ENCODE measurements at regions not wholly inside any gene's neighbourhood (a gene's known extent, or its start where the extent isn't known, plus 50 kb on each side); places are given as distances from the start of the nearest gene placed in this dataset.

DNA sequence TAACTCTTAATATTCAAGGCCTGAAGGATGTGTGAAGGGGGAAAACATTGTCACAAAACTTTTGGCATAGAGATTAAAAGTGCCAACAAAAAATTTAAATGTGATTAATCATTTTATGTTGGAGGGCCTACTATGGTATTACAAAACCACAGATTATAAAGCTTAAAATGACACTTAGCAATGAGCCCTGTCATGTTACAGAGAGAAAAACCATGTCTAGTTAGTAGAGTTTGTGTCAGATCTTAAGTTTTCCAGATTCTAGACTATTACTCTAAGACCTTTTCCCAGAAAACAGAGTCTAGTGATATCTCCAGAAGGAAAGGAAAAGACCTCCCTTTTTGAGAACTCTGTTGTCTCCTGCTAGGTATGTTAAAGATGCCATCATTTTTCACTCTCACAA lies 239.1 kb upstream of the DKK2 start:
- no peak overlapping the region for H3K4me3 Mint-ChIP-seq
- H3K27ac ChIP-seq (ENCODE audit: low read length in 2 of 2): no peak overlapping the region
- no peaks in the 10 kb centered on the region for H3K36me3 ChIP-seq (replicated peaks in 1 of 2; ENCODE audit: control extremely low read depth in 1 of 2, control insufficient read depth in 1 of 2, extremely low read depth in 1 of 2, insufficient read depth in 2 of 2, low read length in 1 of 2)
- no peak overlapping the region for H3K4me3 ChIP-seq (ENCODE audit: control extremely low read depth in 1 of 5, extremely low read depth in 1 of 5, insufficient read depth in 1 of 5, low read depth in 2 of 5, low read length in 4 of 5)
- H3K9ac ChIP-seq (ENCODE audit: low read length): no peak overlapping the region
- TF ChIP-seq EZH2 (IDR thresholded peaks at IDR 0.05; ENCODE audit: borderline replicate concordance, insufficient read depth, low read depth, low read length, poor library complexity, severe bottlenecking): no peak
- TF ChIP-seq, protein P1, sequence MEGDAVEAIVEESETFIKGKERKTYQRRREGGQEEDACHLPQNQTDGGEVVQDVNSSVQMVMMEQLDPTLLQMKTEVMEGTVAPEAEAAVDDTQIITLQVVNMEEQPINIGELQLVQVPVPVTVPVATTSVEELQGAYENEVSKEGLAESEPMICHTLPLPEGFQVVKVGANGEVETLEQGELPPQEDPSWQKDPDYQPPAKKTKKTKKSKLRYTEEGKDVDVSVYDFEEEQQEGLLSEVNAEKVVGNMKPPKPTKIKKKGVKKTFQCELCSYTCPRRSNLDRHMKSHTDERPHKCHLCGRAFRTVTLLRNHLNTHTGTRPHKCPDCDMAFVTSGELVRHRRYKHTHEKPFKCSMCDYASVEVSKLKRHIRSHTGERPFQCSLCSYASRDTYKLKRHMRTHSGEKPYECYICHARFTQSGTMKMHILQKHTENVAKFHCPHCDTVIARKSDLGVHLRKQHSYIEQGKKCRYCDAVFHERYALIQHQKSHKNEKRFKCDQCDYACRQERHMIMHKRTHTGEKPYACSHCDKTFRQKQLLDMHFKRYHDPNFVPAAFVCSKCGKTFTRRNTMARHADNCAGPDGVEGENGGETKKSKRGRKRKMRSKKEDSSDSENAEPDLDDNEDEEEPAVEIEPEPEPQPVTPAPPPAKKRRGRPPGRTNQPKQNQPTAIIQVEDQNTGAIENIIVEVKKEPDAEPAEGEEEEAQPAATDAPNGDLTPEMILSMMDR (IDR thresholded peaks at IDR 0.05): no peak
- H3K27ac Mint-ChIP-seq: no peak overlapping the region
- DNase-seq (no peak), ATAC-seq (ENCODE audit: low read depth) (no peak)
- H3K4me1 ChIP-seq (ENCODE audit: control insufficient read depth in 2 of 2, insufficient read depth in 2 of 2, low read length in 2 of 2): no peaks in the 10 kb centered on the region
- intact Hi-C loops (cut with micrococcal nuclease): no loop called here
- no peaks in the 10 kb centered on the region for H3K9me3 Mint-ChIP-seq (ENCODE audit: insufficient read depth)
- no peak overlapping the region for H3K4me2 ChIP-seq (replicated peaks; ENCODE audit: low read depth, low read length, poor library complexity, severe bottlenecking)
- H3K4me1 Mint-ChIP-seq: no peaks in the 10 kb centered on the region
- H3K27me3 Mint-ChIP-seq: no peaks in the 10 kb centered on the region
- ChIA-PET CTCF (no interaction called here), POLR2A (no interaction called here)
- H3K79me2 ChIP-seq (ENCODE audit: control insufficient read depth, insufficient read depth, low read length): no peaks in the 10 kb centered on the region
- H2AFZ ChIP-seq (ENCODE audit: insufficient read depth, low read depth, low read length, poor library complexity, severe bottlenecking): no peak overlapping the region
- no peaks in the 10 kb centered on the region for H3K27me3 ChIP-seq (replicated peaks in 1 of 4; ENCODE audit: control extremely low read depth in 1 of 4, control insufficient read depth in 3 of 4, insufficient read depth in 4 of 4, low read length in 3 of 4)
- H4K20me1 ChIP-seq (ENCODE audit: control insufficient read depth, insufficient read depth, low read length, poor library complexity, severe bottlenecking): no peaks in the 10 kb centered on the region
- peaks cover 0 to 5% (median 0%) of the 10 kb centered on the region in 3 donors for H3K9me3 ChIP-seq (ENCODE audit: control extremely low read depth in 1 of 3, control insufficient read depth in 2 of 3, insufficient read depth in 1 of 3, low read length in 2 of 3)

DNA sequence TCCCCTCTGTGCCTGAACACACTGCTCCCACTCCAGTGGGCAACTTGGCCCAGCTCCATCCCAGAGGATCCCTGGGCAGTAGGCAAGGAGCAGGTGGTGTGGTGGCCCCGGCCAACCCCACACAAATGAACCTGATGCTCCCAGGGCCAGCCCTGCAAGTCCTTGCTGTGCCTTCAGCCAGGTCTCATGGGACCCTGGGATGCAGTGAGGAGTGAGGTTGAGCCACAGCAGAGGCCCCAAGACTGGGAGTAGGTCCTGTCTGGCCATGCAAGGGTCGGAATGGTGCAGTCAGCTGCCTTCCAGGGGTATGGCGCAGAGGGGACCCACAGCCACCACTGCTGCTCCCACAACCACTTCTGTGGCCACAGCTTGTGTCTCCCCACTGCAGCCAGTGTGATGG lies 234.5 kb upstream of the DKK2 start:
- no peaks in the 10 kb centered on the region for H3K4me1 Mint-ChIP-seq
- H2AFZ ChIP-seq (ENCODE audit: insufficient read depth, low read depth, low read length, poor library complexity, severe bottlenecking): no peak overlapping the region
- H3K79me2 ChIP-seq (ENCODE audit: control insufficient read depth, insufficient read depth, low read length): no peaks in the 10 kb centered on the region
- no peak overlapping the region for H3K27ac Mint-ChIP-seq
- H3K4me2 ChIP-seq (replicated peaks; ENCODE audit: low read depth, low read length, poor library complexity, severe bottlenecking): no peak overlapping the region
- DNase-seq (no peak), ATAC-seq (ENCODE audit: low read depth) (no peak)
- H3K9ac ChIP-seq (ENCODE audit: low read length): no peak overlapping the region
- no peaks in the 10 kb centered on the region for H3K9me3 Mint-ChIP-seq (ENCODE audit: insufficient read depth)
- 89% methylated on average over 3 of the region's 3 CpGs for WGBS (ENCODE audit: insufficient coverage)
- no peak for TF ChIP-seq EZH2 (IDR thresholded peaks at IDR 0.05; ENCODE audit: borderline replicate concordance, insufficient read depth, low read depth, low read length, poor library complexity, severe bottlenecking)
- TF ChIP-seq, protein P1 (IDR thresholded peaks at IDR 0.05): no peak
- ChIA-PET CTCF (no interaction called here), POLR2A (no interaction called here)
- H3K27me3 ChIP-seq (replicated peaks in 1 of 4; ENCODE audit: control extremely low read depth in 1 of 4, control insufficient read depth in 3 of 4, insufficient read depth in 4 of 4, low read length in 3 of 4): no peaks in the 10 kb centered on the region
- H3K9me3 ChIP-seq (ENCODE audit: control extremely low read depth in 1 of 3, control insufficient read depth in 2 of 3, insufficient read depth in 1 of 3, low read length in 2 of 3): peaks cover 0 to 15% (median 0%) of the 10 kb centered on the region in 3 donors
- no peak overlapping the region for H3K4me3 ChIP-seq (ENCODE audit: control extremely low read depth in 1 of 5, extremely low read depth in 1 of 5, insufficient read depth in 1 of 5, low read depth in 2 of 5, low read length in 4 of 5)
- H3K4me3 Mint-ChIP-seq: no peak overlapping the region
- no peaks in the 10 kb centered on the region for H3K4me1 ChIP-seq (ENCODE audit: control insufficient read depth in 2 of 2, insufficient read depth in 2 of 2, low read length in 2 of 2)
- H3K27me3 Mint-ChIP-seq: no peaks in the 10 kb centered on the region
- H3K36me3 ChIP-seq (replicated peaks in 1 of 2; ENCODE audit: control extremely low read depth in 1 of 2, control insufficient read depth in 1 of 2, extremely low read depth in 1 of 2, insufficient read depth in 2 of 2, low read length in 1 of 2): no peaks in the 10 kb centered on the region
- no peaks in the 10 kb centered on the region for H4K20me1 ChIP-seq (ENCODE audit: control insufficient read depth, insufficient read depth, low read length, poor library complexity, severe bottlenecking)
- H3K27ac ChIP-seq (ENCODE audit: low read length in 2 of 2): no peak overlapping the region
- intact Hi-C loops (cut with micrococcal nuclease): no loop called here

Measured in B cell (primary cell).